HL-60 (cell line): ENCODE measurements at regions not wholly inside any gene's neighbourhood (a gene's known extent, or its start where the extent isn't known, plus 50 kb on each side); places are given as distances from the start of the nearest gene placed in this dataset.

Source experiments
- DNase-seq, 2 experiments: peaks; one replicate each; pipeline ENCODE4 v3.0.0-alpha.2; 2010 to 2020; ENCODE audit warnings: low read depth in 1 of 2, low spot score in 1 of 2
- H3K27ac ChIP-seq: fragments of 250-450 bp; sonication (Bioruptor Pico); replicated peaks from 2 replicates; pipeline ENCODE4 v1.5.1; 2020; ENCODE audit warnings: mild to moderate bottlenecking, moderate library complexity
- H3K27me3 ChIP-seq: fragments of 250-450 bp; sonication (Bioruptor Pico); 2 replicates; pipeline ENCODE4 v1.5.1; 2021; ENCODE audit warnings: mild to moderate bottlenecking, moderate library complexity; ENCODE audit not compliant: insufficient read depth, poor library complexity, severe bottlenecking
- H3K4me3 ChIP-seq: replicated peaks from 2 replicates; pipeline ENCODE4 v1.5.1; 2011; ENCODE audit warnings: mild to moderate bottlenecking, control low read depth, low read length; ENCODE audit not compliant: insufficient read depth
- GABPA ChIP-seq: IDR thresholded peaks from 2 replicates; pipeline ENCODE4 v1.6.1; 2012; ENCODE audit warnings: low read depth
- POLR2AphosphoS5 ChIP-seq: IDR thresholded peaks from 2 replicates; pipeline ENCODE4 v1.6.1; 2012; ENCODE audit warnings: low read depth
- SPI1 ChIP-seq: IDR thresholded peaks from 2 replicates; pipeline ENCODE4 v1.6.1; 2012; ENCODE audit warnings: low read depth, mild to moderate bottlenecking, borderline replicate concordance
- TF ChIP-seq, protein P1 (sequence below): IDR thresholded peaks from one replicate; pipeline ENCODE4 v1.5.1; 2011; ENCODE audit warnings: low read length, control low read depth, inconsistent platforms; ENCODE audit not compliant: insufficient read depth
- TF ChIP-seq, protein P2 (sequence below): IDR thresholded peaks from 2 replicates; pipeline ENCODE4 v1.6.1; 2012; ENCODE audit warnings: low read depth; ENCODE audit not compliant: insufficient replicate concordance

DNA sequence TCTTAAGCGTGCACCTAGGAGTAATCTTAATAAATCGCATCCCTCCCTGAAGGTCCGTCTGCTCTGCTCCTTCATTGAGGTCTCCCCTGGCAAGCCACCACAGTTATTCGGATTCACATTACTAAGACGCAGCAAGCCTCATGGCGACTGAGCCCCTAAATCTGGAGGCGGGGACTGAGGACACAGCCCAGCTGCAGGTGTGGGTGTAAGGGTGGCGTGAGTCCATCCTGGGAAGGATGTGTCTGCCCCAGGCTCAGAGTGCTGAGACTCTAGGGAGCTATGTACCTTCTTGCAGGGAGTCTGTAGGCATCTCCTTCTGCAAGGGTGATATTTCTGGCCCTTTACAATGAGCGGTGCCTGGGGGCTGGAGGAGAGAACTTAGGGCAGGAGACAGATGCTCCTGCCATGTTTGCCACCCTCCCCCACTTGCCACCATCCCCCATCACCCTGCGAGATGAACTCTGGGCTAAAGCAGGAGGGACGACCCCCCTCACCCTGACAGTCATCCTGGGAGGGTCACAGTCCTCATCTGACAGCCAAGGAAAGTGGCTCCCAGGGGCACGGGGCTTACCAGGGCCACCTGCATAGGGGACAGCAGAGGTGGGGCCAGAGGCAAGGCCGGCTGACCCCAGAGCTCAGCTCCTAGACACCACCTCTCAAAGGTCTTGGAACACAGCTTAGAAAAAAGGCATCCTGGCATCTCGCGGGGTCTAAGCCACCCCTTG is 76.4 kb upstream of the FCN1 start:
- no peaks in the 10 kb centered on the region for H3K27me3 ChIP-seq
- no peak overlapping the region for H3K4me3 ChIP-seq
- TF ChIP-seq SPI1 (no peak), GABPA (no peak), POLR2AphosphoS5 (no peak)
- TF ChIP-seq, protein P1, sequence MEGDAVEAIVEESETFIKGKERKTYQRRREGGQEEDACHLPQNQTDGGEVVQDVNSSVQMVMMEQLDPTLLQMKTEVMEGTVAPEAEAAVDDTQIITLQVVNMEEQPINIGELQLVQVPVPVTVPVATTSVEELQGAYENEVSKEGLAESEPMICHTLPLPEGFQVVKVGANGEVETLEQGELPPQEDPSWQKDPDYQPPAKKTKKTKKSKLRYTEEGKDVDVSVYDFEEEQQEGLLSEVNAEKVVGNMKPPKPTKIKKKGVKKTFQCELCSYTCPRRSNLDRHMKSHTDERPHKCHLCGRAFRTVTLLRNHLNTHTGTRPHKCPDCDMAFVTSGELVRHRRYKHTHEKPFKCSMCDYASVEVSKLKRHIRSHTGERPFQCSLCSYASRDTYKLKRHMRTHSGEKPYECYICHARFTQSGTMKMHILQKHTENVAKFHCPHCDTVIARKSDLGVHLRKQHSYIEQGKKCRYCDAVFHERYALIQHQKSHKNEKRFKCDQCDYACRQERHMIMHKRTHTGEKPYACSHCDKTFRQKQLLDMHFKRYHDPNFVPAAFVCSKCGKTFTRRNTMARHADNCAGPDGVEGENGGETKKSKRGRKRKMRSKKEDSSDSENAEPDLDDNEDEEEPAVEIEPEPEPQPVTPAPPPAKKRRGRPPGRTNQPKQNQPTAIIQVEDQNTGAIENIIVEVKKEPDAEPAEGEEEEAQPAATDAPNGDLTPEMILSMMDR, result no peak
- TF ChIP-seq, protein P2, sequence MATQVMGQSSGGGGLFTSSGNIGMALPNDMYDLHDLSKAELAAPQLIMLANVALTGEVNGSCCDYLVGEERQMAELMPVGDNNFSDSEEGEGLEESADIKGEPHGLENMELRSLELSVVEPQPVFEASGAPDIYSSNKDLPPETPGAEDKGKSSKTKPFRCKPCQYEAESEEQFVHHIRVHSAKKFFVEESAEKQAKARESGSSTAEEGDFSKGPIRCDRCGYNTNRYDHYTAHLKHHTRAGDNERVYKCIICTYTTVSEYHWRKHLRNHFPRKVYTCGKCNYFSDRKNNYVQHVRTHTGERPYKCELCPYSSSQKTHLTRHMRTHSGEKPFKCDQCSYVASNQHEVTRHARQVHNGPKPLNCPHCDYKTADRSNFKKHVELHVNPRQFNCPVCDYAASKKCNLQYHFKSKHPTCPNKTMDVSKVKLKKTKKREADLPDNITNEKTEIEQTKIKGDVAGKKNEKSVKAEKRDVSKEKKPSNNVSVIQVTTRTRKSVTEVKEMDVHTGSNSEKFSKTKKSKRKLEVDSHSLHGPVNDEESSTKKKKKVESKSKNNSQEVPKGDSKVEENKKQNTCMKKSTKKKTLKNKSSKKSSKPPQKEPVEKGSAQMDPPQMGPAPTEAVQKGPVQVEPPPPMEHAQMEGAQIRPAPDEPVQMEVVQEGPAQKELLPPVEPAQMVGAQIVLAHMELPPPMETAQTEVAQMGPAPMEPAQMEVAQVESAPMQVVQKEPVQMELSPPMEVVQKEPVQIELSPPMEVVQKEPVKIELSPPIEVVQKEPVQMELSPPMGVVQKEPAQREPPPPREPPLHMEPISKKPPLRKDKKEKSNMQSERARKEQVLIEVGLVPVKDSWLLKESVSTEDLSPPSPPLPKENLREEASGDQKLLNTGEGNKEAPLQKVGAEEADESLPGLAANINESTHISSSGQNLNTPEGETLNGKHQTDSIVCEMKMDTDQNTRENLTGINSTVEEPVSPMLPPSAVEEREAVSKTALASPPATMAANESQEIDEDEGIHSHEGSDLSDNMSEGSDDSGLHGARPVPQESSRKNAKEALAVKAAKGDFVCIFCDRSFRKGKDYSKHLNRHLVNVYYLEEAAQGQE, result no peak
- H3K27ac ChIP-seq, result no peak overlapping the region
- DNase-seq, result no peak

GRCh38 chr9:134994926-134995791 is 77.4 kb upstream of the FCN1 start:
- Histone ChIP-seq H3K4me3 (no peak overlapping the region), H3K27ac (no peak overlapping the region), H3K27me3 (no peaks in the 10 kb centered on the region)
- TF ChIP-seq GABPA (no peak), POLR2AphosphoS5 (no peak), SPI1 (no peak)
- TF ChIP-seq, protein P1, result no peak
- TF ChIP-seq, protein P2, result no peak
- no peak for DNase-seq

- Histone ChIP-seq H3K27ac (no peak overlapping the region), H3K4me3 (no peak overlapping the region), H3K27me3 (no peaks in the 10 kb centered on the region)
- DNase-seq, result no peak
- TF ChIP-seq GABPA, result no peak
- TF ChIP-seq, protein P1, result no peak
- TF ChIP-seq SPI1, result no peak
- no peak for TF ChIP-seq POLR2AphosphoS5
- TF ChIP-seq, protein P2, result no peak
Measured at GRCh38 chr9:134995792-134996120, 78.0 kb upstream of the FCN1 start.
